HL-60 (cell line): ENCODE measurements at regions not wholly inside any gene's neighbourhood (a gene's known extent, or its start where the extent isn't known, plus 50 kb on each side); places are given as distances from the start of the nearest gene placed in this dataset.

Experiments
- DNase-seq, 2 experiments: peaks; one replicate each; pipeline ENCODE4 v3.0.0-alpha.2; 2010 to 2020; ENCODE audit warnings: low read depth in 1 of 2, low spot score in 1 of 2
- H3K27ac ChIP-seq: fragments of 250-450 bp; sonication (Bioruptor Pico); replicated peaks from 2 replicates; pipeline ENCODE4 v1.5.1; 2020; ENCODE audit warnings: mild to moderate bottlenecking, moderate library complexity
- H3K27me3 ChIP-seq: fragments of 250-450 bp; sonication (Bioruptor Pico); 2 replicates; pipeline ENCODE4 v1.5.1; 2021; ENCODE audit warnings: mild to moderate bottlenecking, moderate library complexity; ENCODE audit not compliant: insufficient read depth, poor library complexity, severe bottlenecking
- H3K4me3 ChIP-seq: replicated peaks from 2 replicates; pipeline ENCODE4 v1.5.1; 2011; ENCODE audit warnings: mild to moderate bottlenecking, control low read depth, low read length; ENCODE audit not compliant: insufficient read depth
- GABPA ChIP-seq: IDR thresholded peaks from 2 replicates; pipeline ENCODE4 v1.6.1; 2012; ENCODE audit warnings: low read depth
- POLR2AphosphoS5 ChIP-seq: IDR thresholded peaks from 2 replicates; pipeline ENCODE4 v1.6.1; 2012; ENCODE audit warnings: low read depth
- SPI1 ChIP-seq: IDR thresholded peaks from 2 replicates; pipeline ENCODE4 v1.6.1; 2012; ENCODE audit warnings: low read depth, mild to moderate bottlenecking, borderline replicate concordance
- TF ChIP-seq, protein P1 (sequence below): IDR thresholded peaks from one replicate; pipeline ENCODE4 v1.5.1; 2011; ENCODE audit warnings: low read length, control low read depth, inconsistent platforms; ENCODE audit not compliant: insufficient read depth
- TF ChIP-seq, protein P2 (sequence below): IDR thresholded peaks from 2 replicates; pipeline ENCODE4 v1.6.1; 2012; ENCODE audit warnings: low read depth; ENCODE audit not compliant: insufficient replicate concordance

DNA sequence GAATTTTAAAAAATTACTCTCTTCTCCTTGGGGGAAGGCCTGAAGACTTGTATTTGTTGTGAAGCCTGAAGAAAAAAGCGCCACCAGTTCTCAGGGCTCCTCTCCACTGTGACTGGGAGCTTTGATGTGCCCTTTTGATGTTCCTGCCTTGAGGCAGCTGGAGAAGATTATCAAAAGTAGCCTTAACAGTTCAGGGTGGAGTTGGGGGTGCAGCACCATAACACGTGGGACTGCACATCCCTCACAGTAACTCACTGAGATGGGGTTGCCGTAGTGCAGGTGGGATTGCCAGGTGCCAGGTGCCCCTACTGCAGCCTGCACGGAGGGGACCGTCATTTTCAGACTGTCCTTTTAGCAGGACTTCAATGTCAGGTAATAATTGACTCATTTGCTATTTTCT lies 474.1 kb downstream of the ETNK1 start:
- Histone ChIP-seq H3K27ac (no peak overlapping the region), H3K4me3 (no peak overlapping the region), H3K27me3 (no peaks in the 10 kb centered on the region)
- no peak for DNase-seq
- TF ChIP-seq GABPA (no peak), SPI1 (no peak), POLR2AphosphoS5 (no peak)
- TF ChIP-seq, protein P1, sequence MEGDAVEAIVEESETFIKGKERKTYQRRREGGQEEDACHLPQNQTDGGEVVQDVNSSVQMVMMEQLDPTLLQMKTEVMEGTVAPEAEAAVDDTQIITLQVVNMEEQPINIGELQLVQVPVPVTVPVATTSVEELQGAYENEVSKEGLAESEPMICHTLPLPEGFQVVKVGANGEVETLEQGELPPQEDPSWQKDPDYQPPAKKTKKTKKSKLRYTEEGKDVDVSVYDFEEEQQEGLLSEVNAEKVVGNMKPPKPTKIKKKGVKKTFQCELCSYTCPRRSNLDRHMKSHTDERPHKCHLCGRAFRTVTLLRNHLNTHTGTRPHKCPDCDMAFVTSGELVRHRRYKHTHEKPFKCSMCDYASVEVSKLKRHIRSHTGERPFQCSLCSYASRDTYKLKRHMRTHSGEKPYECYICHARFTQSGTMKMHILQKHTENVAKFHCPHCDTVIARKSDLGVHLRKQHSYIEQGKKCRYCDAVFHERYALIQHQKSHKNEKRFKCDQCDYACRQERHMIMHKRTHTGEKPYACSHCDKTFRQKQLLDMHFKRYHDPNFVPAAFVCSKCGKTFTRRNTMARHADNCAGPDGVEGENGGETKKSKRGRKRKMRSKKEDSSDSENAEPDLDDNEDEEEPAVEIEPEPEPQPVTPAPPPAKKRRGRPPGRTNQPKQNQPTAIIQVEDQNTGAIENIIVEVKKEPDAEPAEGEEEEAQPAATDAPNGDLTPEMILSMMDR = no peak
- TF ChIP-seq, protein P2, sequence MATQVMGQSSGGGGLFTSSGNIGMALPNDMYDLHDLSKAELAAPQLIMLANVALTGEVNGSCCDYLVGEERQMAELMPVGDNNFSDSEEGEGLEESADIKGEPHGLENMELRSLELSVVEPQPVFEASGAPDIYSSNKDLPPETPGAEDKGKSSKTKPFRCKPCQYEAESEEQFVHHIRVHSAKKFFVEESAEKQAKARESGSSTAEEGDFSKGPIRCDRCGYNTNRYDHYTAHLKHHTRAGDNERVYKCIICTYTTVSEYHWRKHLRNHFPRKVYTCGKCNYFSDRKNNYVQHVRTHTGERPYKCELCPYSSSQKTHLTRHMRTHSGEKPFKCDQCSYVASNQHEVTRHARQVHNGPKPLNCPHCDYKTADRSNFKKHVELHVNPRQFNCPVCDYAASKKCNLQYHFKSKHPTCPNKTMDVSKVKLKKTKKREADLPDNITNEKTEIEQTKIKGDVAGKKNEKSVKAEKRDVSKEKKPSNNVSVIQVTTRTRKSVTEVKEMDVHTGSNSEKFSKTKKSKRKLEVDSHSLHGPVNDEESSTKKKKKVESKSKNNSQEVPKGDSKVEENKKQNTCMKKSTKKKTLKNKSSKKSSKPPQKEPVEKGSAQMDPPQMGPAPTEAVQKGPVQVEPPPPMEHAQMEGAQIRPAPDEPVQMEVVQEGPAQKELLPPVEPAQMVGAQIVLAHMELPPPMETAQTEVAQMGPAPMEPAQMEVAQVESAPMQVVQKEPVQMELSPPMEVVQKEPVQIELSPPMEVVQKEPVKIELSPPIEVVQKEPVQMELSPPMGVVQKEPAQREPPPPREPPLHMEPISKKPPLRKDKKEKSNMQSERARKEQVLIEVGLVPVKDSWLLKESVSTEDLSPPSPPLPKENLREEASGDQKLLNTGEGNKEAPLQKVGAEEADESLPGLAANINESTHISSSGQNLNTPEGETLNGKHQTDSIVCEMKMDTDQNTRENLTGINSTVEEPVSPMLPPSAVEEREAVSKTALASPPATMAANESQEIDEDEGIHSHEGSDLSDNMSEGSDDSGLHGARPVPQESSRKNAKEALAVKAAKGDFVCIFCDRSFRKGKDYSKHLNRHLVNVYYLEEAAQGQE = no peak

DNA sequence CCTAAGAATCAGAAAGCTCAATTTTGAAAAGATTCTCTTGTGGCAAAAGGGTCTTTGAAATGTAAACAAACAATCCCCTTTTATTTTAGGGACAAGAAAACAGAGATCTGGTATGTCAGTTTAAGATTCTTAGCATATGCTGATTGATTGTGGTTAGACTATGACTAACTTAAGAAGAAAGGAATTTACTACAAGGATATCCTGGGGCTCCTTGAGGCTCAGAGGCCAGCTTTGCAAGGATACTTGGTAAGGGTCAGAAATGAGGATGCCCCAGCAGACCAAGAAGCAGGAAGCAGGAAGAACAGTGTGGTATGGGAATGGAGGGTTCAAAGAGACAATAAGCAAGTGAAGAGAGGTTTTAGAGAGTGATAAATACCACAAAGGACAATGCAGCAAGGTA lies 474.6 kb downstream of the ETNK1 start:
- TF ChIP-seq POLR2AphosphoS5 (no peak), SPI1 (no peak), GABPA (no peak)
- TF ChIP-seq, protein P2 = no peak
- TF ChIP-seq, protein P1 = no peak
- DNase-seq = no peak
- no peak overlapping the region for H3K27ac ChIP-seq
- no peak overlapping the region for H3K4me3 ChIP-seq
- H3K27me3 ChIP-seq = no peaks in the 10 kb centered on the region

DNA sequence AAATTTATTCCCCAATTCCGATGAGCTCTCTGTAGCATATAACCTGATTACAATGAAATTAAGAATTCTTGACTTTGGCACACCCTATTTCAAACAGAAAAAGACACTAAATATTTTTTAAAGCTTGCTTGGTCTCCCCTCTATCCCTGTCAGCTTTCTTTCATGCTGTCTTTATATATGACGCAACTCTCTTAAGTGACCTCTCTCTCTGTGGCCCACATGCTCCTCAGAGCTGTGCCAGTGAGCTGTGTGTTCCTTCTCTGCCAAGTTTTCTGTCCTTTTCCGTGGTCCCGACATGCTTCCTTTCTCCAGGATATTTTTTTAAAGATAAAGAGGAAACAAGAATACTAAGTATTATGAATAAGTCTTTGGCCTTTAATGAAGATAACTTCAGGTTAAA lies 484.0 kb downstream of the ETNK1 start:
- Histone ChIP-seq H3K27ac (no peak overlapping the region), H3K4me3 (no peak overlapping the region), H3K27me3 (no peaks in the 10 kb centered on the region)
- TF ChIP-seq, protein P2 = no peak
- no peak for TF ChIP-seq GABPA
- no peak for DNase-seq

DNA sequence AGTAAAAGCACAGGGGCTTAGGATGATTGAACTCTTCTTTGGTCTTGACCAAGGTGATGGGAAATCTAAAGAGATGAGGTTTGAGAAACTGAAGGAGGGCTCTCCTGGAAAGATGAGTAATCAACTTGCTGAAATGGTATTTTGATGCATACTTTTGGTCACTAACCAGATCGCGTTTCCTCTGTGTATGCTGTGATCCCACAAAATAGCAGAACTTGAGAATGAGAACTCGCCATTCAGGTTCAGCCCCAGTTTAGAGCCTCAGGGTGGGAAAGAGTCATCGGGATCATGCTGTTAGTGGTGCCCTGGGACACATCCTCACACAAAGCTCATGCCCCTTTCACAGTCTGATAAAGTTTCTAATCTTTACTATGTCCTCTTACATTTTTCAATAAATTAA lies 488.8 kb downstream of the ETNK1 start:
- Histone ChIP-seq H3K4me3 (no peak overlapping the region), H3K27me3 (no peaks in the 10 kb centered on the region), H3K27ac (no peak overlapping the region)
- no peak for TF ChIP-seq GABPA
- TF ChIP-seq, protein P2 = no peak
- TF ChIP-seq, protein P1 = no peak
- no peak for TF ChIP-seq SPI1
- no peak for DNase-seq
